NCI-H146 (cell line): ENCODE measurements at regions not wholly inside any gene's neighbourhood (a gene's known extent, or its start where the extent isn't known, plus 50 kb on each side); places are given as distances from the start of the nearest gene placed in this dataset.
"Not testable (repeated sequence)": the region's sequence is repeated elsewhere in the genome, so short reads cannot be mapped to it uniquely, and the experiment has no call there.

Source experiments
- DNase-seq: peaks from one replicate; lab custom pipeline; 2025; lab: John Stamatoyannopoulos, UW

GRCh38 chr2:142575561-142575960 is 301.9 kb upstream of the KYNU start:
- no peak for DNase-seq

DNA sequence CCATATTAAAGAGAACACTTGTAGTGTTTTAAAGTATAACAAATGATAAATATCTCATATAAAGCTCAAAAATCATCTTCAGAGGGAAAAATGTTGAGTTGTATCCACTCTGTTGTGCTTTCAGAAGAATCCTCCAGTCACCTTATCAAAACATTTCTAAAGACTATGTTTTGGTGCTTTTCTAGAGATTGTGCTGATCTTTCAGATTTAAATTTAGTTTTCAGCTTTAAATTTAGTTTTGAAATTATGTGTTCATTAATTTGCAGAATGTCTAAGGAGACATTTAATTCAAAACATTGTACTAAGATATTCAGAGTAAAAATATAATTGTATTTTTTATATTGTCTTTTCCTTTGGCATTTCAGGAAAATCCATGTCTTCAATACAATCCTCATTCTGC is 303.1 kb upstream of the KYNU start:
- DNase-seq = no peak

DNA sequence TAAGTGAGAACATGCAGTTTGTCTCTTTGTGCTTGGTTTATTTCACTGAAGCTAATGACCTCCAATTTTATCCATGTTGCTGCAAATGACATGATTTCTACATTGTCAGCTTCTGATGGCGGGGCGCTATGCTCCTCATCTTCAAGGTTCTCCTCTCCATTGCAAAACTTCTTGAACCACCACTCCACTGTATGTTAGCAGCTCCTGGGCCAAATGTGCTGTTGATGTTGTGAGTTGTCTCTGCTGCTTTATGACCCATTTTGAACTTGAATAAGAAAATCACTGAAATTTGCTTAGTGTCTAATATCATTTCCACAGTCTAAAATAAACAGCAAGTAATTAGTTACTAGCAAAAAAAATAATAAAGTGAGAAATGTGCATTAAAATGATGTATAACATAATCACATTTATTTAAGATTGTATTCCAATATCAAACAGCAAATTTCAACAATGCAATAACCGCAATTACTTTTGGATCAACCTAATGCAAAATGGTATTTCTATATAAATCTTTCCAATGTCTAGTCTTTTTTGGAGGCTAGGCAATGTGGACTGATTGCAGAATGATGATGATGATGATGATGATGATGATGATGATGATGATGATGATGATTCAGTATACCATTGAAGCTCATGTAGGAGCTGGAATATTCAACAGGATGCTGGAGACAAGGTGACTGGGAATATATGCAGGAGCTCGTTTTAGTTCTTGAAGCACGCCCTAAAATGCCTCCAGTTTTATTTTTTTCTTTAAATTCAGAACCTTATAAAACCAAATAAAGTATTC is 304.9 kb upstream of the KYNU start:
- no peak for DNase-seq

GRCh38 chr2:142571934-142572333 is 305.5 kb upstream of the KYNU start:
- DNase-seq = no peak

DNA sequence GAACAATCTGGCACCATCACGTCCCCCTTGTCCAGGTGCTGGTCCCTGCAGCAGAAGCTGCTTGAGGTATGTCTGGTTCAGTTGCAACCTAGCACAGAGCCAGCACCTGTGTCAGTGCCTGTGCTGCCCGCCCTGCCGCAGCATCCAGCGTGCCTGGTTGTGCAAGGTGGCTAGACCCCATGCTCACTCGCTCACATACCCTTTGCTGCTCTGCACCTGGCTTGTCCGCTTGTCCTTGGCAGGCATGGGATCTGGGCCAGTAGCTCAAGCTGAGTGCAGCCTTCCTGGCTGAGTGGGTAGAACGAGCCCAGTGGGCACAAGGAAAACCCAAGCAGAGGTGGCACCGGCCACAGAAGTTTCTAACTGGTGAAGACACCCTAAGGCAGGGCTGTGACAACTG is 314.6 kb upstream of the KYNU start:
- no peak for DNase-seq

GRCh38 chr2:142561656-142562055 is 315.8 kb upstream of the KYNU start:
- DNase-seq = no peak

- DNase-seq = no peak
Observed at GRCh38 chr2:142557391-142557790, 320.1 kb upstream of the KYNU start.

DNA sequence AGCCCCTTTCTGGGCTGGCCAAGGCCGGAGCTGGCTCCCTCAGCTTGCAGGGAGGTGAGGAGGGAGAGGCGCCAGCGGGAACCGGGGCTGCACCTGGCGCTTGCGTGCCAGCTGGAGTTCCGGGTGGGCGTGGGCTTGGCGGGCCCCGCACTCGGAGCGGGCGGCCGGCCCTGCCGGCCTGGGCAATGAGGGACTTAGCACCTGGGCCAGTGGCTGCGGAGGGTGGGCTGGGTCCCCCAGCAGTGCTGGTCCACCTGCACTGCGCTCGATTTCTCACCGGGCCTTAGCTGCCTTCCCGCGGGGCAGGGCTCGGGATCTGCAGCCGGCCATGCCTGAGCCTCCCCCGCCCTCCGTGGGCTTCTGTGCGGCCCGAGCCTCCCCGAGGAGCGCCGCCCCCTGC is 331.5 kb upstream of the KYNU start:
- not testable (repeated sequence) for DNase-seq

GRCh38 chr2:142545036-142545435 is 332.4 kb upstream of the KYNU start:
- DNase-seq = no peak

GRCh38 chr2:142544173-142544572 is 333.3 kb upstream of the KYNU start:
- DNase-seq = no peak

DNA sequence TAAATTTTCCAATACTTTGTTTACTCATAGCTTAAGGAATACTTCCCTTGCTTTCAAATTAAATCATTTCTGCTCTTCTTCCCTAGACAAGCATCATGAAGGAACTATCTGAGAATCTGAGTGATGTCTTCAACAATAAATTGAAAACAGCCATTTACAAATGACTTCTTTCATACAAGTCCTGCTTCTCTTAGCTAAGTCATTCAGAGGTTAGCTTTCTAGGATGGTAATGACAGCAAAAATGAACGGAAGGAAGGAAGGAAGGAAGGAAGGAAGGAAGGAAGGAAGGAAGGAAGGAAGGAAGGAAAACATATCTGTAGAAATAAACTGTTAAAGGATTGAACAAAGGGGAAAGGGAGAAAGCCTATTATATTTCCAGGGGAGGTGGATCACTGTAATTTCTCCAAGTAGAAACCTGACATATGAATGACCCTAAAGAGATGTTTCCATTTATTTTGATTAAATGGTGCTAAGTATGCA is 335.0 kb upstream of the KYNU start:
- no peak for DNase-seq

DNA sequence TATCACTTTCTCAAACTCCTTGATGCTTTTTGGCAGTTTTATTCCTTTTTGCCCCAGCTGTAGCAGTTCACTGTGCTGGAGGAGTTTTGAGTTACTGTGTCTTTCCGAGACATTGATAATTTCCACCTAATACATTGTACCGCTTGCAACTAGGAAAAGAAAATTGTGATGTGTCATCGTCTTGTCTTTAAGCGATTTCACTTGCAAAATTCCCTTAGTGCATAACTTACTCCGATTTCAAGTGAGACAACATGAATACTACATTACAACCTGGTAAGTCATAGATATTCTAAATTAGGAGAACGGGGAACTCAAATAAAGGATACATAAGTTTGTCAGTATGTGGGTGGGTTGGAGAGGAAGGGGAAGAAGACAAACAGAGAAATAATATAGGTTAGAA is 340.5 kb upstream of the KYNU start:
- no peak for DNase-seq

- no peak for DNase-seq
Observed at GRCh38 chr2:142536492-142536891, 341.0 kb upstream of the KYNU start.

GRCh38 chr2:142535311-142535710 is 342.2 kb upstream of the KYNU start:
- DNase-seq = no peak

- DNase-seq = no peak
Observed at GRCh38 chr2:142533177-142533576, 344.3 kb upstream of the KYNU start.

GRCh38 chr2:142531377-142531776 is 346.1 kb upstream of the KYNU start:
- no peak for DNase-seq

DNA sequence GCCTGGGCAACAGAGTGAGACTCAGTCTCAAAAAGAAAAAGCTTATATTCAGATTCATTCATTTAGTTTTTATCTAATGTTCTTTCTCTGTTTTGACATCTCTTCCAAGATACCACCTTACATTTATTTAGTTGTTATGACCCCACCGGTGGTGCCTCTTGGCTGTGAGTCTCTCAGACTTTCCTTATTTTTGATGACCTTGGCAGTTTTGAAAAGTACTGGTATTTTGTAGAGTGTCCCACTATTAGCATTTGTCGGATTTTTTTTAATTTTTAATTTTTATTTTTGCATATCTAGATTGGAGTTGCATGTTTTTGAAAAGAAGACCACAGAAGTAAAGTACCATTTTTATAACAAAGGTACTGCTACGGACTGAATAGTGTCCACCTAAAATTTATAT is 351.7 kb upstream of the KYNU start:
- DNase-seq = no peak

- DNase-seq = no peak
Observed at GRCh38 chr2:142521492-142521891, 356.0 kb upstream of the KYNU start.

DNA sequence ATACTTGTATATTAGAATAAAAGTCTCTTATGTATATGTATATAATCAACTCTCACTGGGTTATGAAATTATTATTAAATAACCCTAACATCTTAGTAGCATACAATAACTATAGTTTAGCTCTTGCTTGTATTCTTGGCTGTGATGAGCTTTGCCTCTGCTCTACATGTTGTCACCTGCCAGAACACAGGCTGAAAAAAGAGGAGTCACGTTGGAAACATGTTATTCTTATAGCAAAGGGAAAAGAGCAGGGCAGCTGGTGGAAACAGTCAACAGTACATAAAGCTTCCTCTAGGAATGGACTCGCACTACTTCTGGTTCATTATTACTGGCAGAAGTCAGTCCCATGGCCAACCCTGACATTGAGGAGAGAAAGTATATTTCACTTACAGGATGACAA is 362.0 kb upstream of the KYNU start:
- DNase-seq = no peak

DNA sequence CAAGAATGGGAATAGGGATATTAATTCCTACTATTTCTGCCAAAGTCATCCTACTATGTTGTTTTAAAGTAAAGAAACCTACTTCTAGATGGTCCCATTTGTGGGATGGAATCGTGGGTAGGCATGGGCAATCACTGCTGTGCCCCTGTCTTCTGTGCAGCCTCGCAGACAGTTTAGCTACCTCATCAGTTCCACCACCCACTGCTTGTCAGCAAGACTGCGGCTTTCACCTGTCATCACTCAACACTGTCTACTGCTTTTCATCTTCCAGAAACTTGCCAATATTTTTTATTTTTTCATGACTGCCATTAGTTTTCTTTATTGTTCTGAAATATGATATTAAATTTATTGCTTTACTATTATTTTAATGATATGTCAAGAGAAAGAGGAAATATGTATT is 368.1 kb upstream of the KYNU start:
- no peak for DNase-seq

DNA sequence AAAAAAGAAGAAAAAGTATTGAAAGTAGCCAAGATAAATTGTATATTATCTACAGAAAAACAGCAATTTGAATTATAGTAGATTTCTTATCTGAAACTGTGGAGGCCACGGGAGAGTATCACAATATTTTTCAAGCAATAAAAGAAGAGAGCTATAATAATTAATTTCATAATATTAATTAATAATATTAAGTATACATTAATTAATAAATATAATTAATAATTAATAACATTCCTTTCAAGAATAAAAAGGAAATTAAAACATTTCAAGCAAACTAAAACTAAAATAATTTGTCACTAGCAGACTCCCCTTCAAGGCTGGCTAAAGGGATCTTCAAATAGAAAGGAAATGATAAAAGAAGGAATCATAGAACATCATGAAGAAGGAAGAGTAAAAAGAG is 372.7 kb upstream of the KYNU start:
- DNase-seq = no peak

DNA sequence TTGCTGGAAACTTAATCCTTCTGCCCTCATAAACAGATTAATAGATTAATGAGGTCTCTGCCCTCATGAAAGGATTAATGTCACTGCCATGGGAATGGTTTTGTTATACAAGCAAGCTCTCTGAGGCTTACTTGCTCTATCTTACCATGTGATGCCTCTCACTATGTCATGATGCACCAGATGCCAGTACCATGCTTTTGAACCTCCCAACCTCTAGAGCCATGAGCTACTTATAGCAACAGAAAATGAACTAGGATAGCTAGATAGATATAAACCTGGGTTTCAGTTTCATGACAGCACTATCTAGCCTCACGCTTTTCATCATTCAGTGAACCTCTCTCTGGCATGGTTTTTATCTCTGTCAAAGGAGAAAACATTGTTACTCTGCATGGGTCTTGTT is 371.6 kb upstream of the LRP1B start:
- no peak for DNase-seq

DNA sequence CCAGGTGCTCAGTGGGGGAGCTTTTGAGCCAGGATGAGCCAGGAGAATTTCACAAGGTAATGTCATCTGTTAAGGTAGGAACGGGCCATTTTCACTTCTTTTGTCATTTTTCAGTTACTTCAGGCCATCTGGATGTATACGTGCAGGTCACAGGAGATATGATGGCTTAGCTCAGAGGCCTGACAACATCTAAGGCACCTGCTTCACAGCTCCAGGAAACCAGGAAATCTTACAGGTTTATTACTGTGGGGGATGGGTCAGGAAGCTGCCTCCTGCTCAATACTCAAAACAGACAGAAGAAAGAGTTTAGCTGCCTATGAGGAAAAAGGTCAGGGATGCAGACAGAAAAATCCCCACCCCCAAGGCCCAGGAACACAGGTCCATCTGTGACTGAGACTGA is 364.3 kb upstream of the LRP1B start:
- no peak for DNase-seq

DNA sequence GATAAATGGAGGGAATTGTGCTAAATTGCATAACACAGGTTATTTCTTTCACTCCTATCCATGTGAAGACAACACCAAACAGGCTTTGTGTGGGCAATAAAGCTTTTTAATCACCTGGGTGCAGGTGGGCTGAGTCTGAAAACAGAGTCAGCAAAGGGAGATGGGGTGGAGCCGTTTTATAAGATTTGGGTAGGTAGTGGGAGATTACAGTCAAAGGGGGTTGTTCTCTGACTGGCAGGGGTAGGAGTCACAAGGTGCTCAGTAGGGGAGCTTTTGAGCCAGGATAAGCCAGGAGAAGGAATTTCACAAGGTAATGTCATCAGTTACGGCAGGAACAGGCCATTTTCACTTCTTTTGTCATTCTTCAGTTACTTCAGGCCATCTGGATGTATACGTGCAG is 358.8 kb upstream of the LRP1B start:
- DNase-seq = not testable (repeated sequence)
